D721Med (cell line): ENCODE measurements at regions not wholly inside any gene's neighbourhood (a gene's known extent, or its start where the extent isn't known, plus 50 kb on each side); places are given as distances from the start of the nearest gene placed in this dataset.

ENCODE experiments used
- DNase-seq: peaks from one replicate; pipeline ENCODE4 v3.0.0; 2011; ENCODE audit warnings: low spot score; ENCODE audit not compliant: insufficient read length
- FAIRE-seq: peaks from 2 replicates; lab custom pipeline; 2011; peaks lifted over from hg19 to GRCh38; lab: Jason Lieb, UNC
- TF ChIP-seq, protein P1 (sequence below): IDR thresholded peaks from 2 replicates; pipeline ENCODE4 v1.5.1; 2012; ENCODE audit warnings: mild to moderate bottlenecking, control low read depth; ENCODE audit not compliant: insufficient read depth; ENCODE audit errors: missing control alignments

DNA sequence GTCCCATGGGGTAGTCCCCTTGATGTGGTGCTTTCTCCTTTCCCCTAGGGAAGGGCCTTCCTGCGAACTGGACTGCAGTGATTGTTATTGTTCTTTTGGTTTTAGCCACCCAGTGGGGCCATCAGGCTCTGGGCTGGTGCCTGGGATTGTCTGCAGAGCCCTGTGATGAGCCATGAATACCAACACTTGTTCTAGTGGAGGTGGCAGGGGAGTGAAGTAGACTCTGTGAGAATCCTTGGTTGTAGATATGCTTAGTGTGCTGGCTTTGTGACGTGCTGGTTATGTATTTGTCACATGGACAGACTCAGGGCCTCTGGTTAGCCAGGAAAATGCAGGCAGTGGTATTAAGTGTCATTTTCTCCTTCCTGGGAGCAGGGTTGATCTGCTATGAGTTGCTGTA lies 51.8 kb upstream of the NDUFB4 start:
- DNase-seq: no peak
- TF ChIP-seq, protein P1, sequence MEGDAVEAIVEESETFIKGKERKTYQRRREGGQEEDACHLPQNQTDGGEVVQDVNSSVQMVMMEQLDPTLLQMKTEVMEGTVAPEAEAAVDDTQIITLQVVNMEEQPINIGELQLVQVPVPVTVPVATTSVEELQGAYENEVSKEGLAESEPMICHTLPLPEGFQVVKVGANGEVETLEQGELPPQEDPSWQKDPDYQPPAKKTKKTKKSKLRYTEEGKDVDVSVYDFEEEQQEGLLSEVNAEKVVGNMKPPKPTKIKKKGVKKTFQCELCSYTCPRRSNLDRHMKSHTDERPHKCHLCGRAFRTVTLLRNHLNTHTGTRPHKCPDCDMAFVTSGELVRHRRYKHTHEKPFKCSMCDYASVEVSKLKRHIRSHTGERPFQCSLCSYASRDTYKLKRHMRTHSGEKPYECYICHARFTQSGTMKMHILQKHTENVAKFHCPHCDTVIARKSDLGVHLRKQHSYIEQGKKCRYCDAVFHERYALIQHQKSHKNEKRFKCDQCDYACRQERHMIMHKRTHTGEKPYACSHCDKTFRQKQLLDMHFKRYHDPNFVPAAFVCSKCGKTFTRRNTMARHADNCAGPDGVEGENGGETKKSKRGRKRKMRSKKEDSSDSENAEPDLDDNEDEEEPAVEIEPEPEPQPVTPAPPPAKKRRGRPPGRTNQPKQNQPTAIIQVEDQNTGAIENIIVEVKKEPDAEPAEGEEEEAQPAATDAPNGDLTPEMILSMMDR: no peak
- FAIRE-seq: no peak

DNA sequence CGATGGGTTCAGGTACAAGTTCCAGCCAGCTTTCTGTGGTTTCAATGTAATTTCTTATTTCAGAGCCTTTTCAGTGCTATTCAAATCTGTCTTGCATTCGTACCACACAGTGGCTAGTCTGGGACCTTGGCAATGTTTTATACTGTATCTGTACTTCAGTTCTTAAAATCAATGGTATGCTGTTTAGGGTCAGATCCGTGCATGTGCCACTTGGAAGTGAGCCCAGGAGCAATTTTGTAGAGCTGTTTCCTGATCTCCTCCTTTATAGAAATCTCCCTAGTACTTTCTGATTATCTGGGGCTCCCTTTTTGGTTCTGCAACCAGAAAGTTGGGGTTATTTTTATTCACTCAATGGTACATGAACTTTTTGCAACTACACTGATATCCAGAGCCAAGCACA lies 59.5 kb upstream of the NDUFB4 start:
- TF ChIP-seq, protein P1: no peak
- no peak for DNase-seq
- FAIRE-seq: no peak

DNA sequence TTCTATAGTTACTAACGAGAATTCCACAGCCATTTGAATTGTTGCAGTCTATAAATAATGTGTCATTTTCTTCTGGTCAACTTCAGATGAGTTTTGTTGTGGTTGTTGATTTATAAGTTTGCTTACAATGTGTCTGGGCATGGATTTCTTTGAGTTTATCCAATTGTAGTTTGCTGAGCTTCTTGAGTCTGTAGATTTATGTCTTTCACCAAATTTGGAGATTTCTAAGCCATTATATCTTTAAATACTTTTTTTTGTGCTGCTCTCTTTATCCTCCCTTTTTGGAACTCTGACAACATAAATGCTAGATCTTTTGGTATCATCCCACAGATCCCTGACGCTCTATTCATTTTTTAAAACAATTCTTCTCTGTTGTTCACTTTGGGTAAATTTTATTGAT lies 63.2 kb upstream of the NDUFB4 start:
- FAIRE-seq: no peak
- no peak for DNase-seq
- TF ChIP-seq, protein P1: no peak

DNA sequence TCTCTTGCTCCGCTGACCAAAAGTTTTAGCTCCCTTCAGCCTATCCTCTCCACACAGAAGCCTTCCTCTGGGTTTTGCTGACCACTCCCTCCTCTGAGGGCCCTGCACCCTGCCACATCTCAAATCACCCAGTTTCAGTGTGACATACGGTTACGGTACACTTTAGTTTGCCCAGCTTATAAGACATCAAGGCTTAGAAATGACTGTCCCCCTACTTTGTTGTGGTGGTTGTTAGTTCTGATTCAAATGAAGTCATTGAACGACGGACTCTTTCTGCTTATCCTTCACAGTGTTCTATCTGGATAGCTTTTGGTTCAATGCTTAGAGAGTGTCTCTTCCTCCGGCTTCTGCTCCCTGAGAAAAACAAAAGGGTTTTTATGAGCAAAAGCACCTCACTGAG lies 68.0 kb upstream of the NDUFB4 start:
- DNase-seq (no peak), FAIRE-seq (no peak)
- TF ChIP-seq, protein P1: no peak

DNA sequence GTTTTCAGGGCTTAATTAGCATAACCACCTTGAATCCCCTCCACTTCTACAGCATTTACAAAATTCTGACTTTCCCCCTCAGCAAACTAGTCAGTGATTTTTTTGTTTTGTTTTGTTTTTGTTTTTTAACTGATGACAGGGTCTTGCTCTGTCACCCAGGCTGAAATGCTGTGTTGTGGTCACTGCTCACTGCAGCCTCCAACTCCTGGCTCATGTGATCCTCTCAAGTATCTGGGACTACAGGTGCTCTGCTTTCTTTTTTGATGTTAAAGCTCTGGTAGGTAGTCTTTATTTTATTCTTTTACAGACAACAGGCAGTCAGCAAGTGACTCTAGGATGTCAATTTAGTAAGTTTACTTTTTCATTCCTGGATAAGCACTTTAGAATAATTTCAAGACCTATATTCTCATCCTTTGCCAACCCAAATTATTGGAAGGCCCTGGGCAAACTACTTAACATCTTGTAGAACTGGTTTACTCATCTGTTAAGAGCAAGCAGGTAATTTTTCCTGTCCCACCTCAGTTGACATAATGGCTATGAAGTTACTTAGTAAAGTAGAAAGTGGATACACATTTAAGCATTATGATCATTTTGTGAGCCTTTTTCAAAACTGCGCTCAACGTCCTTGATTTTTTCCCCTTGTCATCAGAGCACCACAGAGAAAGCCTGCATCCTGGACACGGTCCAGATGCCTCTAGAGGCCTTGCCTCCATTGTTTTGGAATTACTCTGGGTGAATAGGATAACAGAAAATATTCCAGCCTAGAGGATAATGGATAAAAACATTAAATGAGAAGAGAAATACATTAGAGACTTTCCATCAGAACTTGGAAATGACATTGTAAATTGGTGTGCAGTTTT lies 69.9 kb upstream of the NDUFB4 start:
- FAIRE-seq: no peak
- no peak for DNase-seq
- TF ChIP-seq, protein P1: no peak

DNA sequence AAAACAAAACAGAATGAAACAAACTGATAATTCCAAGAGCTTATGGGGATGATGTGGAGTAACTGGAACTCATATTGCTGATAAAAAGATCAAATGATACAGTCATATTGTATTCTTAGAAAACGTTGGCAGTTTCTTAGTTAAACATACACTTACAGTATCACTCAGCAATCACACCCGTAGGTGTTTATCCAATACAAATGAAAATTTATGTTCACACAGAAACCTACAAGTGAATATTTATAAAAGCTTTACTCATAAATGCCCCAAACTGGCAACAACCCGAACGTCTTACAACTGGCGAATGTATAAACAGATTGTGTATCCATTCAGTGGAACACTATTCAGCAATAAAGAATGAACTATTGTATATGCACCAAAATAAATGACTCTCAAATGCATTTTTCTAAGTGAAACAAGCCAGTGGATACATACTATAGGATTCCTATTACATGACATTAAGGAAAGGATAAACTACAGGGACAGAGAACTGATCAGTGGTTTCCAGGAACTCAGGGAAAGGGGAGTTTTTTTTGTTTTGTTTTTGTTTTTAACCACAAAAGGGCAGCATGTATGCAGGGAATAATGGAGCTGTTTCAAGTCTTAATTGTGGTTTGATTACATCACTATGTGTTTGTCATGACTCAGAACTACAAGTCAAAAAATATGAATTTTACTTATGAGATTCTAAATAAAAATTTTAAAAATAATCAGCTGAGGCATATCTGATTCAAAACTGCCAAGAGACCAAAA lies 71.8 kb upstream of the NDUFB4 start:
- FAIRE-seq (no peak), DNase-seq (no peak)
- TF ChIP-seq, protein P1: no peak
